Lower leg skin (tissue), 4 donors: ENCODE measurements at regions not wholly inside any gene's neighbourhood (a gene's known extent, or its start where the extent isn't known, plus 50 kb on each side); places are given as distances from the start of the nearest gene placed in this dataset.

ENCODE experiments used
- DNase-seq, 2 donors: peaks; one replicate each; pipeline ENCODE4 v3.0.0-alpha.2; 2019; ENCODE audit warnings: low spot score in 2 of 2
- H3K4me3 ChIP-seq: fragments of 200-600 bp; sonication (generic); 2 replicates; pipeline ENCODE4 v1.5.1; 2017; ENCODE audit warnings: mild to moderate bottlenecking, low read depth; ENCODE audit not compliant: poor library complexity, severe bottlenecking
- CTCF ChIP-seq, 3 donors: fragments of 450-650 bp; IDR thresholded peaks; one replicate each; pipeline ENCODE4 v1.5.1; 2016; ENCODE audit warnings: antibody characterized with exemption in 3 of 3, mild to moderate bottlenecking in 3 of 3, moderate library complexity in 2 of 3
- POLR2A ChIP-seq, 2 donors: fragments of 450-650 bp; IDR thresholded peaks; one replicate each; pipeline ENCODE4 v1.6.1; 2016 to 2017; ENCODE audit warnings: antibody characterized with exemption in 2 of 2, mild to moderate bottlenecking in 1 of 2, moderate library complexity in 1 of 2
- WGBS, 2 donors: methylation state at CpG; one replicate each; pipeline ENCODE4 v1.1.5; 2018; 5-methylcytosine and 5-hydroxymethylcytosine counted together
- intact Hi-C: fragments of 100-400 bp; cut with DNase I; formaldehyde crosslinking; loops from one replicate; pipeline ENCODE4 v1.15.0; 2023; ENCODE audit warnings: low total_unique reads

- intact Hi-C loops, result no loop called here
- TF ChIP-seq POLR2A (IDR thresholded peaks at IDR 0.05), result no peak
- TF ChIP-seq CTCF (IDR thresholded peaks at IDR 0.05), result no peak
- no peak overlapping the region for H3K4me3 ChIP-seq
- 79 to 87% methylated on average over 4 of the region's 4 CpGs for WGBS, 2 donors
- DNase-seq, result no peak
Measured at GRCh38 chr2:6071519-6071918, 379.3 kb downstream of the SOX11 start.

- no peak overlapping the region for H3K4me3 ChIP-seq
- DNase-seq, result no peak
- intact Hi-C loops, result no loop called here
- 74 to 78% methylated on average over 5 of the region's 5 CpGs for WGBS, 2 donors
- TF ChIP-seq POLR2A (IDR thresholded peaks at IDR 0.05) (no peak), CTCF (IDR thresholded peaks at IDR 0.05) (no peak)
Measured at GRCh38 chr2:6072276-6072675, 380.1 kb downstream of the SOX11 start.

- intact Hi-C loops, result no loop called here
- H3K4me3 ChIP-seq, result no peak overlapping the region
- TF ChIP-seq CTCF (IDR thresholded peaks at IDR 0.05), result no peak
- no peak for TF ChIP-seq POLR2A (IDR thresholded peaks at IDR 0.05)
- WGBS, 2 donors, result 74 to 78% methylated on average over 3 of the region's 3 CpGs
- DNase-seq, result no peak
Measured at GRCh38 chr2:6072768-6073167, 380.6 kb downstream of the SOX11 start.

- intact Hi-C loops, result no loop called here
- DNase-seq, result no peak
- WGBS, 2 donors, result 56 to 58% methylated on average over 11 of the region's 11 CpGs
- H3K4me3 ChIP-seq, result no peak overlapping the region
- no peak for TF ChIP-seq CTCF (IDR thresholded peaks at IDR 0.05)
- TF ChIP-seq POLR2A (IDR thresholded peaks at IDR 0.05), result no peak
Measured at GRCh38 chr2:6073191-6074088, 381.3 kb downstream of the SOX11 start.

- intact Hi-C loops, result no loop called here
- H3K4me3 ChIP-seq, result no peak overlapping the region
- TF ChIP-seq CTCF (IDR thresholded peaks at IDR 0.05), result no peak
- no peak for TF ChIP-seq POLR2A (IDR thresholded peaks at IDR 0.05)
- 73 to 84% methylated on average over 9 of the region's 9 CpGs for WGBS, 2 donors
- no peak for DNase-seq
Measured at GRCh38 chr2:6074089-6074643, 382.0 kb downstream of the SOX11 start.
